Head of caudate nucleus (tissue), 42 donors: ENCODE measurements at regions not wholly inside any gene's neighbourhood (a gene's known extent, or its start where the extent isn't known, plus 50 kb on each side); places are given as distances from the start of the nearest gene placed in this dataset.

Source experiments
- DNase-seq, 42 donors: peaks; one replicate each; pipeline versions ENCODE4 v3.0.0 to v3.0.0-alpha.2; 2020 to 2021; ENCODE audit warnings: mixed read lengths in 7 of 42
- intact Hi-C: fragments of 100-400 bp; cut with DNase I; formaldehyde crosslinking; loops from one replicate; pipeline ENCODE4 v1.15.0; 2022

DNA sequence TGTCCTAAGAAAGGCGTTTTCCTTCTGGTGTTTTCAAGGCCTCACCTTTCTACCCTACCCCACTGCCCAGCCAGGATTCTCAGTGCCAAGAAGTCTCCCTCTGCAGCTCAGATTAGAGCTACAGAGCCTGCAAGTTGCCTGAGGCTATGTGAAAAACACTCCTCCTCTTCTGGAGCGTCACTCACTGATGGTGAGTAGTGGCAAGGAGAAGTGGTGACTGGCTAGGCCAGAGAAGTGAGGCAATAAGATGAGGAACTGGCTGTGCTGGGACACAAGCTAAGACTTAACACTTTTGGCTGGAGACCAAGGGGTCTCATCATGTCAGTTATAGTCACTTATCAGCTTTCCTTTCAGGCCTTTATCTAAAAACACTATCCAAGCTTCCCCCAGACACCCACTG lies 86.7 kb upstream of the PRKAR2B start:
- intact Hi-C loops: no loop called here
- peak in 3 of 42 donors; percentile 15 to 19 (median 17) for DNase-seq

GRCh38 chr7:106959753-106960152 lies 84.8 kb upstream of the PRKAR2B start:
- intact Hi-C loops: no loop called here
- no peak for DNase-seq

DNA sequence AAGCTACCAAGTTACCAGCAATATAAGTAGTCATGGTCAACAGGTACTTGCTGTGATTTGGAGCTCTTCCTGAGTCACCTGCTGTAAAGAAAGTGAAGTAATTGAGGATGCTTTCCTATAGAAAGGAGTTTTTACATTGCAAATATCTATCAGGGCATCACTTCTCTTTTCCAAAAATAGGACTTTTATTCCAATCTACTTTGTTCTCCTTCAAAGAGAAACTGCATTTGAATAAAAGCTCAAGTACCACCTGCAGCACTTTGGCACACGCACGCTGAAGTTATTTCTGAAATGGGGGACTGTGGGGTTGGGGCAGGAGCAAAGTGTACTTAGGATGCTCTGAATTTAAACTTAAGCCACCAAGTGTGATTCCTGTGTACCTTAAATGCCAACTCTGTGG lies 81.8 kb upstream of the PRKAR2B start:
- intact Hi-C loops: no loop called here
- no peak for DNase-seq

DNA sequence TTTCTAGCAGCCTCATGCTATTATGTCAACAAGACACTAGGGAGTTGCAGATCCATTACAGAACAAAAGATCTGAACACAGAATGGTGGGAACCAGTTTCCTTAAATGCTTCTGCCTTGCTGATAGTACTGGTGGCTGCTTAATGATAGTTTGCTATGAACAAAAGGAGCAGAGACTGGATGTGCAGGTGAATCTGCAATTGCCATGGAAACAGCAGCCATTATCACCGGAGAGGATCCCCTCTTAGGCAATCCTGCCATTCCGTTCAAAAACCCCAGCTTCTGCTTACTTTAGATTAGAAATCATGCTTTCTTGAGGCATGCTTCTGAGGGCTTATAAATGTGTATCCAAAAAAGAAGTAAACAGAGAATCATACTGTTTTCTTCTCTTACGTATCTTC lies 80.0 kb upstream of the PRKAR2B start:
- peak in 7 of 42 donors; percentile 14 to 41 (median 27) for DNase-seq
- intact Hi-C loops: no loop called here

DNA sequence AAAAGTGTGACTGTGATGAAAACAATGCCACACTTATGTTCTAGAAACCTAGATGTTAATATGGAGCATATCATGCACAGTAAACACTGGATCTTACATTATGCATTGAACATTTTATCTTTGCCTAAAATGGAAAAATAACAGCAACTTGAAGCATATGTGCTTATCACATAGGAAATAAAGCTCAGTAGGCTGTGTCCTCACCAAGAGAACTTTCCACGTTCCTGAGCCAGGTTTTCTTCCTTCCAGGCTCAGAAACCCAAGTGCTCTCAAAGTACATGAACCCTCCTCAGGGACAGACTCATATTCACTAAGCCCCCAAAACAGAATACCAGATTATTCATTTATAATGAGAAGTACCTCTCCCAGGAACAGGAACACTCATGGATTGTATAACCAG lies 79.4 kb upstream of the PRKAR2B start:
- intact Hi-C loops: no loop called here
- no peak for DNase-seq

DNA sequence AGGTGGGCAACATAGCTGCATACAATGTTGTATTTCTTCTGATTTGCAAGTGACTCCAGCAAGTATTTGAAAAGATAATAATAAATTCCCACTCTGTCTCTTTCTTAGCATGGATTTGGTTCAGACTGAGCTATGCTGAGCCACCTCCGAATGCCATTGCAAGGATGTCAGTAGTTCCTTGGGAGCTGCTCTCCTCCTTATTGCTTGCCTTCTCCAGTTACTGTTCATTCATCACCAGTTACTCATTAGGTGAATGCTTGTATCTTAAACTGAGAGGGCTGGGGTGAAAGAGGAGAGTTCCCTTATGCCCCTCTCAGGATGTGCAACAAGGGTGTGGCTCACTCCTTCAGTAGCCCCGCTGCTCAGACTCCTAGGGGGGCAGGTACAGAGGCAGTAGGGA lies 78.4 kb upstream of the PRKAR2B start:
- peak in 11 of 42 donors; percentile 15 to 70 (median 35) for DNase-seq
- intact Hi-C loops: no loop called here

GRCh38 chr7:106968160-106968559 lies 76.3 kb upstream of the PRKAR2B start:
- intact Hi-C loops: no loop called here
- DNase-seq: no peak

GRCh38 chr7:106978425-106979420 lies 65.8 kb upstream of the PRKAR2B start:
- DNase-seq: peak in 33 of 42 donors; percentile 12 to 79 (median 49)
- intact Hi-C loops: no loop called here

DNA sequence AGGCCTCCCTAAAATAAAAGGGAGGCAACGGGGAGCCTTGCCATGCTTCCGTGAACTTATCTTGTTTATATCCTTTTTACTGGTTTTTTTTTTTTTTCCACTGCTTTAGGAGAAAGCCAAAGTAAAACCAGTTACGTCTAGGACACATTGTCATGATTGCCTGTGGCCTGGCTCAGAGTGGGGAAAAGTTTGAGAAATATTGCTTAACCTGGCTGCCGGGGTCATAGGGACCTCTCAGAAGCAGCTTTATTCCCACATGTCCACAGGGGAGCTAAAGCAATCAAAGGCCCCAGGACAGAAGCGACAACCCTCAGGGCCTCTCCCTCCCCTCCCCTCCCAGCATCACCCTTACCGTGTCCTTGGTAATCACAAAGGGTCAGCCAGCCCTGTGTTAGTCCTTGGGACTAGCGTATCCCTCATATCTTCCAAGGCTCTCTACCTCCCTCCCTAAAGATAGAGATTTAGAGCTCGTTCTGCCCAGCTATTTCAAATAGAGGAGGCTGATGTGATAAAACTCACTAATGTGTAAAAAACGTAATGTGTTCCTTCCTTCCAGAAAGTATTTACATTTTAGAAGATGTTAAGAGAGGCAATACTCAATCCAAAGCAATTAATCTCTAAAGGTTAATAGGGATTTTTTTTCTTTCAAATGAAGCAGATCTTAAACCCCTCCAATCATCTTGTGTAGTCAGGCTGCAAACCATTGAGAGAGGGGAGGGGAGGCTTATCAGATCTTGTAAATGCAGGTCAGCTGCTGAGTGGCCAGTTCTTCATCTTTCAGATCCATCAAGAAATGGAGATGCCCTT lies 64.8 kb upstream of the PRKAR2B start:
- intact Hi-C loops: no loop called here
- no peak for DNase-seq

DNA sequence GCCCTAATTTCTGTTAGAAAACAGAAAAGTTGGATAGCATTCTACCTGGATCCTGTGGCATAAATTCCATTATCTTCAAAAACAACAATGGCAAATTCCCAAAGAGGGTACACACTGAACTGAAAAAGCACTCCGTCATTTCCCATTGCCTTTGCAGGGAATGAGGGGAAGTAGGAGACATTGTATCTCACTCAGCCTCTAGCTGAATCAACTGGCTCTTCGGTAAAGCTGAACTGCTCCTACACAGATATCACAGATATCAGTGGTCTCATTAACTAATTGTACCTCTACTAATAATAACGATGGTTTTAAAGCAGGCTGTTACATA lies 64.2 kb upstream of the PRKAR2B start:
- no peak for DNase-seq
- intact Hi-C loops: no loop called here

- intact Hi-C loops: no loop called here
- no peak for DNase-seq
Observed at GRCh38 chr7:106982415-106982814, 62.1 kb upstream of the PRKAR2B start.

GRCh38 chr7:106984034-106984433 lies 60.5 kb upstream of the PRKAR2B start:
- no peak for DNase-seq
- intact Hi-C loops: no loop called here

DNA sequence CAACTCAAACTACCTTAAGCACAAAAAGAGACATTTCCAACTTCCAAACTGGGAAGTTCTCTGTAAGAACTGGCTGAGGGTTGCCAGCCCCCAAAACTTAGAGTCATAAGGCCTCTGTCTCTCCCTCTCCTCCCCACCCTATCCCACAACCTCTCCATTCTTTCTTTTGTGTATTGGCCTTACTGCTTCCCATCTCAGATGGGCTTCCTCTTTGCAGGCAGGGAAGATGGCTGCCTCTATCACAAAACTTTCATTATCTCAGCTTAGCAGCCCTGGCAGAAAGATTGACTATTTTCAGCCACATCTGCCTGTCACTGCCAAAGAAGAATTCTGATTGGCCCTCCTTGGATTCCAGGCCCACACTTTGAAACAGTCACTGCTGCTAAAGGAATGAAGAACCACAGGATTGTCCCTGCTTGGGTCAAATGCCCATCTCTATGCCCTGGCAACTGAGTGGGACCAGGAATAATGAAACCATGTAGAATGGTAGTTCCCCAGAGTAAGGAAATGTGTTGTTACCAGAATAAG lies 58.0 kb upstream of the PRKAR2B start:
- intact Hi-C loops: no loop called here
- no peak for DNase-seq

GRCh38 chr7:106987777-106988176 lies 56.7 kb upstream of the PRKAR2B start:
- DNase-seq: no peak
- intact Hi-C loops: no loop called here

- DNase-seq: no peak
- intact Hi-C loops: no loop called here
Observed at GRCh38 chr7:106992511-106992910, 52.0 kb upstream of the PRKAR2B start.
